ENCODE measurements at regions not wholly inside any gene's neighbourhood (a gene's known extent, or its start where the extent isn't known, plus 50 kb on each side); places are given as distances from the start of the nearest gene placed in this dataset.

GRCh38 chr7:80350430-80350829 is 161.4 kb downstream of the GNAT3 start:
- CTCF ChIA-PET, result no interaction called here
- Histone ChIP-seq H3K4me1 (ENCODE audit: control insufficient read depth, extremely low read depth, insufficient read depth, low read length) (no peaks in the 10 kb centered on the region), H3K27ac (ENCODE audit: insufficient read depth, low read depth, low read length) (no peak overlapping the region), H3K36me3 (ENCODE audit: control insufficient read depth in 2 of 2, extremely low read depth in 1 of 2, insufficient read depth in 2 of 2, low read length in 2 of 2) (no peaks in the 10 kb centered on the region), H3K9me1 (replicated peaks; ENCODE audit: control insufficient read depth, extremely low read depth, insufficient read depth, low read length) (no peaks in the 10 kb centered on the region), H3K79me2 (ENCODE audit: control insufficient read depth, insufficient read depth, low read length) (no peaks in the 10 kb centered on the region), H3K9ac (replicated peaks; ENCODE audit: extremely low read depth, insufficient read depth, low read length) (no peak overlapping the region), H3K4me3 (replicated peaks in 1 of 3; ENCODE audit: insufficient read depth in 1 of 3, low read depth in 1 of 3, low read length in 3 of 3) (no peak overlapping the region), H4K20me1 (replicated peaks; ENCODE audit: control insufficient read depth, extremely low read depth, insufficient read depth, low read length) (no peaks in the 10 kb centered on the region), H3K9me3 (replicated peaks; ENCODE audit: control insufficient read depth, insufficient read depth, low read length) (no peaks in the 10 kb centered on the region), H3K4me2 (ENCODE audit: insufficient read depth, low read length) (no peak overlapping the region), H2AFZ (ENCODE audit: low read depth, low read length) (no peak overlapping the region), H3K27me3 (ENCODE audit: control insufficient read depth in 2 of 2, insufficient read depth in 2 of 2, low read length in 2 of 2) (no peaks in the 10 kb centered on the region)
- DNase-seq (ENCODE audit: low read depth, low spot score) (no peak), FAIRE-seq (no peak)
- TF ChIP-seq EZH2 (IDR thresholded peaks at IDR 0.05; ENCODE audit: borderline replicate concordance, low read depth, low read length, severe bottlenecking) (no peak), GATA2 (IDR thresholded peaks at IDR 0.05; ENCODE audit: insufficient read depth, insufficient read length, low read depth, low read length) (no peak), FOS (IDR thresholded peaks at IDR 0.05; ENCODE audit: borderline replicate concordance, insufficient read depth, low read length) (no peak), POLR2A (IDR thresholded peaks at IDR 0.05; ENCODE audit: low read depth, low read length) (no peak), CTCF (IDR thresholded peaks at IDR 0.05; ENCODE audit: extremely low read depth in 1 of 2, insufficient read depth in 1 of 2, low read depth in 1 of 2, low read length in 2 of 2) (no peak), JUN (IDR thresholded peaks at IDR 0.05; ENCODE audit: borderline replicate concordance, insufficient read depth, insufficient read length, low read depth) (no peak), POLR2AphosphoS5 (IDR thresholded peaks at IDR 0.05; ENCODE audit: insufficient read depth, low read depth, low read length) (no peak), MYC (IDR thresholded peaks at IDR 0.05; ENCODE audit: low read depth, low read length) (no peak)
- TF ChIP-seq, protein P1, sequence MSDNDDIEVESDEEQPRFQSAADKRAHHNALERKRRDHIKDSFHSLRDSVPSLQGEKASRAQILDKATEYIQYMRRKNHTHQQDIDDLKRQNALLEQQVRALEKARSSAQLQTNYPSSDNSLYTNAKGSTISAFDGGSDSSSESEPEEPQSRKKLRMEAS (IDR thresholded peaks at IDR 0.05; ENCODE audit: insufficient read depth, insufficient read length), result no peak
- intact Hi-C loops (cut with micrococcal nuclease), result no loop called here
- no TSS peak for BruUV-seq (replicated peaks)
- dilution Hi-C loops (cut with MboI; ENCODE audit: extremely low pct_ligation_motif_present, low sequenced_read_pairs), result no loop called here
- POLR2A ChIA-PET, result no interaction called here

Measured in endothelial cell of umbilical vein (primary cell).